ENCODE measurements at regions not wholly inside any gene's neighbourhood (a gene's known extent, or its start where the extent isn't known, plus 50 kb on each side); places are given as distances from the start of the nearest gene placed in this dataset.

- Histone ChIP-seq H3K36me3 (replicated peaks; ENCODE audit: insufficient read depth, low read depth) (no peaks in the 10 kb centered on the region), H3K4me1 (ENCODE audit: insufficient read depth) (no peaks in the 10 kb centered on the region), H4K20me1 (ENCODE audit: insufficient read depth, poor library complexity, severe bottlenecking) (no peaks in the 10 kb centered on the region), H3K9me2 (replicated peaks; ENCODE audit: insufficient read depth) (no peaks in the 10 kb centered on the region), H3K9me3 (ENCODE audit: low read depth) (no peaks in the 10 kb centered on the region), H2AFZ (no peak overlapping the region), H3K4me2 (no peak overlapping the region), H3K27ac (no peak overlapping the region), H3K79me2 (no peaks in the 10 kb centered on the region), H3K4me3 (no peak overlapping the region), H3K27me3 (no peaks in the 10 kb centered on the region)
- WGBS (ENCODE audit: low lambda C conversion rate, missing lambda C conversion rate), result 80% methylated on average over 1 of the region's 1 CpG
- DNase-seq (ENCODE audit: low spot score), result no peak
- TF ChIP-seq EZH2phosphoT487 (IDR thresholded peaks at IDR 0.05; ENCODE audit: low read depth, severe bottlenecking, unreplicated experiment), result no peak
- TF ChIP-seq EZH2 (IDR thresholded peaks at IDR 0.05; ENCODE audit: borderline replicate concordance), result no peak
- TF ChIP-seq, protein P1, sequence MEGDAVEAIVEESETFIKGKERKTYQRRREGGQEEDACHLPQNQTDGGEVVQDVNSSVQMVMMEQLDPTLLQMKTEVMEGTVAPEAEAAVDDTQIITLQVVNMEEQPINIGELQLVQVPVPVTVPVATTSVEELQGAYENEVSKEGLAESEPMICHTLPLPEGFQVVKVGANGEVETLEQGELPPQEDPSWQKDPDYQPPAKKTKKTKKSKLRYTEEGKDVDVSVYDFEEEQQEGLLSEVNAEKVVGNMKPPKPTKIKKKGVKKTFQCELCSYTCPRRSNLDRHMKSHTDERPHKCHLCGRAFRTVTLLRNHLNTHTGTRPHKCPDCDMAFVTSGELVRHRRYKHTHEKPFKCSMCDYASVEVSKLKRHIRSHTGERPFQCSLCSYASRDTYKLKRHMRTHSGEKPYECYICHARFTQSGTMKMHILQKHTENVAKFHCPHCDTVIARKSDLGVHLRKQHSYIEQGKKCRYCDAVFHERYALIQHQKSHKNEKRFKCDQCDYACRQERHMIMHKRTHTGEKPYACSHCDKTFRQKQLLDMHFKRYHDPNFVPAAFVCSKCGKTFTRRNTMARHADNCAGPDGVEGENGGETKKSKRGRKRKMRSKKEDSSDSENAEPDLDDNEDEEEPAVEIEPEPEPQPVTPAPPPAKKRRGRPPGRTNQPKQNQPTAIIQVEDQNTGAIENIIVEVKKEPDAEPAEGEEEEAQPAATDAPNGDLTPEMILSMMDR (IDR thresholded peaks at IDR 0.05; ENCODE audit: poor library complexity), result no peak
These were observed 527.6 kb upstream of the SORCS1 start for GRCh38 chr10:107692072-107692471.

DNA sequence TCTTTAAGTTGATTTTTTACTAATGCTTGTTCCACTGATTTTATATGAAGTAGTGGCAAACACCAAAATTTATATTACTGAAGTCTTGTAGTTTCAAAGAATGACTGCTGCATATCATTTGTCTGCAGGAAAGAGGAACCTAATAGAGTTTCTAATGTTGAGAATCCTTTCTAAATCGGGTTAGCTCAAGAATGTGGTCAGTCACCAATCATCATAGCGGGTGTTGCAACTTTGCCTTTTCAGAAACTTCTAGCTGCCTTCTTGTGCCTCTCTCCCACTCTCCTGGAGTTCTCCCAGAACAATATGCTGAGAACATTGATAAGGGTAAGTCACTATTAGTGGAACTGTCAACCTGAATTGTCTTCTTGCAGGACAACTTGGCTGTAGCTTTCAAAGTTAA, 524.8 kb upstream of the SORCS1 start:
- TF ChIP-seq EZH2phosphoT487 (IDR thresholded peaks at IDR 0.05; ENCODE audit: low read depth, severe bottlenecking, unreplicated experiment) (no peak), EZH2 (IDR thresholded peaks at IDR 0.05; ENCODE audit: borderline replicate concordance) (no peak)
- TF ChIP-seq, protein P1 (IDR thresholded peaks at IDR 0.05; ENCODE audit: poor library complexity), result no peak
- WGBS (ENCODE audit: low lambda C conversion rate, missing lambda C conversion rate), result 79% methylated on average over 2 of the region's 2 CpGs

DNA sequence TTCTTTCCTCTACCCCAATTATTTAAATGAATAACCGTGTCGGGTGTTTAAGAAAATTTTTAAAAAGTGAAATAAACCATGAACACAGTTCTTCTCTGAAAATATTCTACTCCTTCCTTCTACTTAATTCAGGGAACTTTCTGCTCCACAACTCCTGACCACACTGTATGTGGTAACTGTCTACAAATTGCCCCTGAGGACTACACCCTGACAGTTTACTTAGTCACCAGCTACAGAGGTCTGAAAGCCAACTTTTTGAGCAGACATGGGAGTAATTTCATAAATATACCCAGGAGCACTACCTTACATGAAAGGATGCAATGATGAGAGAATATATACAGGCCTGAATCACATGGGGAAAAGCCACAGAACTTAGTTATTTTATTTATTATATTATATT, 523.2 kb upstream of the SORCS1 start:
- no peaks in the 10 kb centered on the region for H3K9me3 ChIP-seq (ENCODE audit: low read depth)
- H3K79me2 ChIP-seq, result no peaks in the 10 kb centered on the region
- WGBS (ENCODE audit: low lambda C conversion rate, missing lambda C conversion rate), result 91% methylated on average over 2 of the region's 2 CpGs
- H2AFZ ChIP-seq, result no peak overlapping the region
- H3K4me3 ChIP-seq, result no peak overlapping the region
- H3K27me3 ChIP-seq, result no peaks in the 10 kb centered on the region
- no peak overlapping the region for H3K27ac ChIP-seq
- H3K4me2 ChIP-seq, result no peak overlapping the region
- no peak for DNase-seq (ENCODE audit: low spot score)
- TF ChIP-seq EZH2phosphoT487 (IDR thresholded peaks at IDR 0.05; ENCODE audit: low read depth, severe bottlenecking, unreplicated experiment) (no peak), EZH2 (IDR thresholded peaks at IDR 0.05; ENCODE audit: borderline replicate concordance) (no peak)
- TF ChIP-seq, protein P1 (IDR thresholded peaks at IDR 0.05; ENCODE audit: poor library complexity), result no peak
- H4K20me1 ChIP-seq (ENCODE audit: insufficient read depth, poor library complexity, severe bottlenecking), result no peaks in the 10 kb centered on the region
- H3K9me2 ChIP-seq (replicated peaks; ENCODE audit: insufficient read depth), result no peaks in the 10 kb centered on the region
- no peaks in the 10 kb centered on the region for H3K4me1 ChIP-seq (ENCODE audit: insufficient read depth)
- no peaks in the 10 kb centered on the region for H3K36me3 ChIP-seq (replicated peaks; ENCODE audit: insufficient read depth, low read depth)

More for the DNA sequence above, 524.8 kb upstream of the SORCS1 start:
- Histone ChIP-seq H4K20me1 (ENCODE audit: insufficient read depth, poor library complexity, severe bottlenecking) (no peaks in the 10 kb centered on the region), H3K4me2 (no peak overlapping the region), H3K36me3 (replicated peaks; ENCODE audit: insufficient read depth, low read depth) (no peaks in the 10 kb centered on the region), H2AFZ (no peak overlapping the region), H3K27me3 (no peaks in the 10 kb centered on the region), H3K4me1 (ENCODE audit: insufficient read depth) (no peaks in the 10 kb centered on the region), H3K79me2 (no peaks in the 10 kb centered on the region), H3K27ac (no peak overlapping the region), H3K9me2 (replicated peaks; ENCODE audit: insufficient read depth) (no peaks in the 10 kb centered on the region), H3K9me3 (ENCODE audit: low read depth) (no peaks in the 10 kb centered on the region), H3K4me3 (no peak overlapping the region)
- DNase-seq (ENCODE audit: low spot score), result no peak

- H3K36me3 ChIP-seq (replicated peaks; ENCODE audit: insufficient read depth, low read depth), result no peaks in the 10 kb centered on the region
- no peaks in the 10 kb centered on the region for H4K20me1 ChIP-seq (ENCODE audit: insufficient read depth, poor library complexity, severe bottlenecking)
- H3K79me2 ChIP-seq, result no peaks in the 10 kb centered on the region
- 82% methylated on average over 3 of the region's 3 CpGs for WGBS (ENCODE audit: low lambda C conversion rate, missing lambda C conversion rate)
- no peaks in the 10 kb centered on the region for H3K9me3 ChIP-seq (ENCODE audit: low read depth)
- no peaks in the 10 kb centered on the region for H3K4me1 ChIP-seq (ENCODE audit: insufficient read depth)
- H3K4me3 ChIP-seq, result no peak overlapping the region
- H3K4me2 ChIP-seq, result no peak overlapping the region
- TF ChIP-seq EZH2 (IDR thresholded peaks at IDR 0.05; ENCODE audit: borderline replicate concordance) (no peak), EZH2phosphoT487 (IDR thresholded peaks at IDR 0.05; ENCODE audit: low read depth, severe bottlenecking, unreplicated experiment) (no peak)
- TF ChIP-seq, protein P1 (IDR thresholded peaks at IDR 0.05; ENCODE audit: poor library complexity), result no peak
- no peak for DNase-seq (ENCODE audit: low spot score)
- H3K9me2 ChIP-seq (replicated peaks; ENCODE audit: insufficient read depth), result no peaks in the 10 kb centered on the region
- no peak overlapping the region for H2AFZ ChIP-seq
- H3K27ac ChIP-seq, result no peak overlapping the region
- no peaks in the 10 kb centered on the region for H3K27me3 ChIP-seq
These were observed 521.6 kb upstream of the SORCS1 start for GRCh38 chr10:107686095-107686494.
